ENCODE measurements at regions not wholly inside any gene's neighbourhood (a gene's known extent, or its start where the extent isn't known, plus 50 kb on each side); places are given as distances from the start of the nearest gene placed in this dataset.

DNA sequence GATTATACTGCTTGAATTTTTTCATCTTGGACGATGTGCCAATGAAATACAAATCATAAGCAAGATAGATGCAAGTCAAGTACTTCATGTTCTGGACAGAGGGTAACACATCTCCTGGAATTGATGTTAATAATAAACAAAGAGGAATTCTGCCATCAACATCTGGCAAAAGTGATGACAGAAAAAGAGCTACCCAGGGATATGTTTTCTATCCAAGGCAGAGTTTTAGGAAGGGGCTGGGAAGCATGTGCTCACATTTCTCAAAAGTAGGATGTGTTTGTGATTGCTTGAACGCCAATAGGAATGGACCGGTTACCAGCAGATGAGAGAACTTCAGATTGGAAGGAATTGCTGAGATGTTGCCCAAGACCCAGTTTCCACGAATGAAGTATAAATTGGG lies 242.6 kb upstream of the AGTR1 start:
- Histone ChIP-seq H3K4me1 (peaks cover 0 to under 1% (median 0%) of the 10 kb centered on the region in 4 donors), H3K27me3 (no peaks in the 10 kb centered on the region), H3K27ac (no peak overlapping the region), H3K4me3 (no peak overlapping the region), H3K9me3 (no peaks in the 10 kb centered on the region), H3K36me3 (no peaks in the 10 kb centered on the region)
- DNase-seq (no peak), ATAC-seq (no peak)
- intact Hi-C loops (cut with DNase I) = no loop called here
- 70% methylated on average over 4 of the region's 4 CpGs for WGBS (ENCODE audit: insufficient coverage, low coverage, low lambda C conversion rate, missing lambda C conversion rate)
- TF ChIP-seq POLR2A (IDR thresholded peaks at IDR 0.05) = no peak
- TF ChIP-seq, protein P1, sequence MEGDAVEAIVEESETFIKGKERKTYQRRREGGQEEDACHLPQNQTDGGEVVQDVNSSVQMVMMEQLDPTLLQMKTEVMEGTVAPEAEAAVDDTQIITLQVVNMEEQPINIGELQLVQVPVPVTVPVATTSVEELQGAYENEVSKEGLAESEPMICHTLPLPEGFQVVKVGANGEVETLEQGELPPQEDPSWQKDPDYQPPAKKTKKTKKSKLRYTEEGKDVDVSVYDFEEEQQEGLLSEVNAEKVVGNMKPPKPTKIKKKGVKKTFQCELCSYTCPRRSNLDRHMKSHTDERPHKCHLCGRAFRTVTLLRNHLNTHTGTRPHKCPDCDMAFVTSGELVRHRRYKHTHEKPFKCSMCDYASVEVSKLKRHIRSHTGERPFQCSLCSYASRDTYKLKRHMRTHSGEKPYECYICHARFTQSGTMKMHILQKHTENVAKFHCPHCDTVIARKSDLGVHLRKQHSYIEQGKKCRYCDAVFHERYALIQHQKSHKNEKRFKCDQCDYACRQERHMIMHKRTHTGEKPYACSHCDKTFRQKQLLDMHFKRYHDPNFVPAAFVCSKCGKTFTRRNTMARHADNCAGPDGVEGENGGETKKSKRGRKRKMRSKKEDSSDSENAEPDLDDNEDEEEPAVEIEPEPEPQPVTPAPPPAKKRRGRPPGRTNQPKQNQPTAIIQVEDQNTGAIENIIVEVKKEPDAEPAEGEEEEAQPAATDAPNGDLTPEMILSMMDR (IDR thresholded peaks at IDR 0.05) = no peak

DNA sequence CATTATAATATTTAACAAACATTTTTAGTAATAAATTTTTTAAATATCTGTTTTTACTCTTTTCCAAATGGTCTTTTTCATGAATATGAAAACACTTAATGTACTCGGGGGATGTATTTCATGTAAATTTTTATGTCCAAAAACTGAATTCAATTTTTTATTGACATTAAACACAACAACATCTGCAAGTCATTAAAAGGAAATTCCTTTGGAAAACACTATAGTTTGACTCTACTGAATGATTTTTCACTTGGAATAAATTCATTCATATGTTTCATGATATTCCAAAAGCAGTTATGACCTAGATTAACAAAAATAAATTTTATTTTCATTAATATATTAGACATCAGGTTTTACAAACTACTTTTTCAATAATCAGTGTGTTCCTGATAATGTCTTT lies 239.8 kb upstream of the AGTR1 start:
- Histone ChIP-seq H3K27ac (no peak overlapping the region), H3K9me3 (no peaks in the 10 kb centered on the region), H3K36me3 (no peaks in the 10 kb centered on the region), H3K27me3 (no peaks in the 10 kb centered on the region), H3K4me3 (no peak overlapping the region), H3K4me1 (peaks cover 0 to 12% (median 0%) of the 10 kb centered on the region in 4 donors)
- TF ChIP-seq POLR2A (IDR thresholded peaks at IDR 0.05) = no peak
- TF ChIP-seq, protein P1 (IDR thresholded peaks at IDR 0.05) = no peak
- intact Hi-C loops (cut with DNase I) = no loop called here
- DNase-seq (no peak), ATAC-seq (no peak)
- 58% methylated on average over 1 of the region's 1 CpG for WGBS (ENCODE audit: insufficient coverage, low coverage, low lambda C conversion rate, missing lambda C conversion rate)

DNA sequence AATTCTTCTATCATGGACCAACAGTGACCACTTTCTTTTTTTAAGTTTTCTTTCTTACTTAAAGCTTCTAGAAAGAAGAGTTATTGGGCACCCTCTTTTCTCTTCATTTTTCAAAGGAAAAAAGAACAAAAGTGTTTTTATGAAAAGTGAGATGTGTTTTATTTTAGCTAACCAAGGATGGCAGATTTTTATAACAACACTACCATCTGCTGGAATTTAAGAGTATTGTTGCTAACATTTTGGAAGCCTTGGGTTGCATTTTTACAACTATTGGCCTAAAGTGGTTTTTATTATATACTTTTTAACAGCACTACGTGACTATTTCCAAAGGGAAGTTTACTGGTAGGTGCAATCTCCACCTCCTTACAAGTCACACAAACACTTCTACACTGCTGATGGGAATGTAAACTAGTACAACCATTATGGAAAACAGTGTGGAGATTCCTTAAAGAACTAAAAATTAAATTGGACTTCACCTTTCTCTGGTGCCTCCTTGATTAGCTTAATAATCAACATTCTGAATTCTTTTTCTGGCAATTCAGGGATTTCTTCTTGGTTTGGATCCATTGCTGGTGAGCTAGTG lies 237.7 kb upstream of the AGTR1 start:
- Histone ChIP-seq H3K4me1 (peaks cover 0 to 12% (median 0%) of the 10 kb centered on the region in 4 donors), H3K27me3 (no peaks in the 10 kb centered on the region), H3K27ac (peak overlapping the region in 2 of 3 donors; percentile 20 to 73), H3K9me3 (no peaks in the 10 kb centered on the region), H3K36me3 (no peaks in the 10 kb centered on the region), H3K4me3 (no peak overlapping the region)
- no peak for TF ChIP-seq POLR2A (IDR thresholded peaks at IDR 0.05)
- TF ChIP-seq, protein P1 (IDR thresholded peaks at IDR 0.05) = peak; percentile 50 to 84 (median 58)
- WGBS (ENCODE audit: insufficient coverage, low coverage, low lambda C conversion rate, missing lambda C conversion rate) = 21% methylated on average over 1 of the region's 1 CpG
- DNase-seq = no peak
- peak; percentile 66 to 81 (median 78) for ATAC-seq
- intact Hi-C loops (cut with DNase I) = no loop called here

DNA sequence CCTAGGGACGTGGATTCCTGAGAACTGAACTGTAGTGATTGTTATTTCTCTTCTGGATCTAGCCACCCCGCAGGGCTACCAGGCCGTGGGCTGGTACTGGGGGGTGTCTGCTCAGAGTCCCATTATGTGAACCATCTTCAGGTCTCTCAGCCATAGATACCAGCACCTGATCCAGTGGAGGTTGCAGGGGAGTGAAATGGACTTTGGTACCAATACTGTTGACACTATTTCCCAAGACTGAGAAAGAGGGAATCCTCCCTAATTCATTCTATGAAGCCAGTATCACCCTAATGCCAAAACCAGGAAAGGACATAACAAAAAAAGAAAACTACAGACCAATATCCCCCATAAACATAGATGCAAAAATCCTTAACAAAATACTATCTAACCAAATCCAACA lies 237.0 kb upstream of the AGTR1 start:
- Histone ChIP-seq H3K36me3 (no peaks in the 10 kb centered on the region), H3K9me3 (no peaks in the 10 kb centered on the region), H3K27me3 (no peaks in the 10 kb centered on the region), H3K27ac (peak overlapping the region in 2 of 3 donors; percentile 20 to 73), H3K4me3 (no peak overlapping the region), H3K4me1 (peaks cover 0 to 12% (median 0%) of the 10 kb centered on the region in 4 donors)
- peak; percentile 98 to 99 (median 98) for ATAC-seq
- DNase-seq = peak in 1 of 3 donors; percentile 47
- no peak for TF ChIP-seq POLR2A (IDR thresholded peaks at IDR 0.05)
- intact Hi-C loops (cut with DNase I) = no loop called here
- 40% methylated on average over 1 of the region's 3 CpGs for WGBS (ENCODE audit: insufficient coverage, low coverage, low lambda C conversion rate, missing lambda C conversion rate)

DNA sequence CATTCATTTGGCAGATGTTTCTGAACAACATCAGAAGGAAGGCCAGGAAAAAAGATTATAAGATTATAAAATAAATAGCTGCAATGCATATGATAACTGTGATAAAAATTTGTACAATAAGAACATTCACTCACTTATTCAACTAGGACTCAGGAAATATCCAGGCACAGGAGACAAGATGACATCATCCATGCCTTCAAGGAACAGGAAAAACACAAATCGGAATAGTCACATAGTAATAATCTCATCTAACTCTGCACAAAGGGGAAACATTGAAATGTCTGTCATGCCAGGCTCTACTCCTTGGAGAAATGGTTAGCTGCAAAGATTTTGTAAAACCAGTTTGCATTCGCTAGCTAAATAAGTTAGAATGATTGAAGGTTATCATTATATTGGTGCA lies 233.5 kb upstream of the AGTR1 start:
- H3K27me3 ChIP-seq = no peaks in the 10 kb centered on the region
- no peaks in the 10 kb centered on the region for H3K9me3 ChIP-seq
- no peak overlapping the region for H3K27ac ChIP-seq
- TF ChIP-seq, protein P1 (IDR thresholded peaks at IDR 0.05) = no peak
- no peak for TF ChIP-seq POLR2A (IDR thresholded peaks at IDR 0.05)
- 87% methylated on average over 2 of the region's 2 CpGs for WGBS (ENCODE audit: insufficient coverage, low coverage, low lambda C conversion rate, missing lambda C conversion rate)
- H3K36me3 ChIP-seq = no peaks in the 10 kb centered on the region
- intact Hi-C loops (cut with DNase I) = no loop called here
- no peak overlapping the region for H3K4me3 ChIP-seq
- DNase-seq (no peak), ATAC-seq (no peak)
- H3K4me1 ChIP-seq = peaks cover 0 to 12% (median 0%) of the 10 kb centered on the region in 4 donors
